ENCODE measurements at regions not wholly inside any gene's neighbourhood (a gene's known extent, or its start where the extent isn't known, plus 50 kb on each side); places are given as distances from the start of the nearest gene placed in this dataset.

- DNase-seq (ENCODE audit: low spot score) = no peak
- no peaks in the 10 kb centered on the region for H3K36me3 ChIP-seq (ENCODE audit: control insufficient read depth in 4 of 4, insufficient read depth in 3 of 4, low read depth in 1 of 4, low read length in 3 of 4)
- H3K9me3 ChIP-seq (ENCODE audit: control insufficient read depth in 4 of 4, low read length in 3 of 4) = no peaks in the 10 kb centered on the region
- H3K4me3 ChIP-seq (ENCODE audit: low read depth in 1 of 3, low read length in 3 of 3) = no peak overlapping the region
- no peak overlapping the region for H3K9ac ChIP-seq (ENCODE audit: low read depth in 1 of 2, low read length in 2 of 2)
- H3K27ac ChIP-seq (ENCODE audit: low read depth in 1 of 2, low read length in 2 of 2) = no peak overlapping the region
- TF ChIP-seq SP1 (IDR thresholded peaks at IDR 0.05) (no peak), JUND (IDR thresholded peaks at IDR 0.05) (no peak), FOXA1 (IDR thresholded peaks at IDR 0.05) (no peak), HNF4G (IDR thresholded peaks at IDR 0.05) (no peak), GABPA (IDR thresholded peaks at IDR 0.05 in 1 of 2, conservative IDR thresholded peaks at IDR 0.05 in 1 of 2) (no peak), RXRA (IDR thresholded peaks at IDR 0.05) (no peak), ZBTB33 (IDR thresholded peaks at IDR 0.05) (no peak), NR2F2 (IDR thresholded peaks at IDR 0.05) (no peak), FOXA2 (IDR thresholded peaks at IDR 0.05) (no peak), HNF4A (conservative IDR thresholded peaks at IDR 0.05) (no peak), REST (IDR thresholded peaks at IDR 0.05) (no peak), TAF1 (conservative IDR thresholded peaks at IDR 0.05) (no peak), RAD21 (IDR thresholded peaks at IDR 0.05) (no peak)
- TF ChIP-seq, protein P1, sequence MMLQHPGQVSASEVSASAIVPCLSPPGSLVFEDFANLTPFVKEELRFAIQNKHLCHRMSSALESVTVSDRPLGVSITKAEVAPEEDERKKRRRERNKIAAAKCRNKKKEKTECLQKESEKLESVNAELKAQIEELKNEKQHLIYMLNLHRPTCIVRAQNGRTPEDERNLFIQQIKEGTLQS (IDR thresholded peaks at IDR 0.05) = no peak
- peaks cover 0 to 5% (median 0%) of the 10 kb centered on the region in 4 donors for H3K27me3 ChIP-seq (ENCODE audit: control insufficient read depth in 4 of 4, insufficient read depth in 4 of 4, low read length in 3 of 4)
- H3K4me1 ChIP-seq (ENCODE audit: control insufficient read depth in 4 of 4, insufficient read depth in 4 of 4, low read length in 3 of 4) = no peaks in the 10 kb centered on the region
These were observed 279.4 kb upstream of the SPTLC3 start for GRCh38 chr20:12729326-12729725.

DNA sequence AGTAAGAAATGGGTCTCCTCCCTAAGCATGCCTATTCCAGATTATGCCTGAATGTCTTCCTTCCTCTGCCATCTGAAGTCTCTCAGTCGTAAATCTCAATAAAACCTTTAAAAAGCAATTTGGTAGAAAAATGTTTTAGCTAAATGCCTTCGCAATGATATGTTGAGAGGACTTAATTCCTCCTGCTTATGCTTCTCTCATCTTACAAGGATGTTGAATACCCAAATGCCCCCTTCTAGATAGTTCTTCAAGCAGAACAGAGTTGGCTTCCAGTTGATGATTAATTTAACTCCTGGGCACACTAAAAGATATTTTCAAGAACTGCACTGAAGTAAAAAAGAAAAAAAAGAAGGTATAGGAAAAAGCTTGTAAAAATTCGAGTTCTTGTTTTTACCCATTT, 275.0 kb upstream of the SPTLC3 start:
- H3K36me3 ChIP-seq (ENCODE audit: control insufficient read depth in 4 of 4, insufficient read depth in 3 of 4, low read depth in 1 of 4, low read length in 3 of 4) = no peaks in the 10 kb centered on the region
- no peaks in the 10 kb centered on the region for H3K4me1 ChIP-seq (ENCODE audit: control insufficient read depth in 4 of 4, insufficient read depth in 4 of 4, low read length in 3 of 4)
- no peak overlapping the region for H3K4me3 ChIP-seq (ENCODE audit: low read depth in 1 of 3, low read length in 3 of 3)
- TF ChIP-seq, protein P2, sequence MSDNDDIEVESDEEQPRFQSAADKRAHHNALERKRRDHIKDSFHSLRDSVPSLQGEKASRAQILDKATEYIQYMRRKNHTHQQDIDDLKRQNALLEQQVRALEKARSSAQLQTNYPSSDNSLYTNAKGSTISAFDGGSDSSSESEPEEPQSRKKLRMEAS (IDR thresholded peaks at IDR 0.05) = no peak
- TF ChIP-seq TAF1 (conservative IDR thresholded peaks at IDR 0.05) (no peak), HNF4A (conservative IDR thresholded peaks at IDR 0.05) (no peak), YY1 (IDR thresholded peaks at IDR 0.05) (no peak), FOXA2 (IDR thresholded peaks at IDR 0.05) (no peak), SP1 (IDR thresholded peaks at IDR 0.05) (no peak), GABPA (IDR thresholded peaks at IDR 0.05 in 1 of 2, conservative IDR thresholded peaks at IDR 0.05 in 1 of 2) (no peak)
- no peak for DNase-seq (ENCODE audit: low spot score)
- WGBS = 59% methylated on average over 3 of the region's 3 CpGs
- H3K9ac ChIP-seq (ENCODE audit: low read depth in 1 of 2, low read length in 2 of 2) = no peak overlapping the region
- no peaks in the 10 kb centered on the region for H3K27me3 ChIP-seq (ENCODE audit: control insufficient read depth in 4 of 4, insufficient read depth in 4 of 4, low read length in 3 of 4)
- no peaks in the 10 kb centered on the region for H3K9me3 ChIP-seq (ENCODE audit: control insufficient read depth in 4 of 4, low read length in 3 of 4)
- H3K27ac ChIP-seq (ENCODE audit: low read depth in 1 of 2, low read length in 2 of 2) = no peak overlapping the region
